ENCODE measurements at regions not wholly inside any gene's neighbourhood (a gene's known extent, or its start where the extent isn't known, plus 50 kb on each side); places are given as distances from the start of the nearest gene placed in this dataset.

DNA sequence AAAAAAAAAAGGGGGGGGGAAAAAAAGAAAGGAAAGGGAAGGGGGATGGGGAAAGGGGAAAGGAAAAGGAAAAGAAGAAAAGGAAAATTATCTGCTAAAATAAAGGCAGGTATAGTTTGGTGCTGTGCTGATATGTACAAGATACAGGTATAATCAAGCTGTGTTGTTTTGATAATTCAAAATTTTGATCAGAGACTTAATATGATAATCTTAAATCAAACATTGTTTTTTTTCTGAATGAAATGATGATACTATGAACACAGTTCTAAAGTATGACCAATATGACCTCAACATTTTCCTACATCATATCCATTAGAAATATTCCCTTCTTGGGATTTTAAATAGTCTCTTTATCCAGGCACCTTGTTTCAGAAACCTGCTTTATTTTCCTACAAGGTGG lies 115.6 kb upstream of the TRPM3 start:
- no peak for TF ChIP-seq POLR2A (IDR thresholded peaks at IDR 0.05)
- TF ChIP-seq, protein P1, sequence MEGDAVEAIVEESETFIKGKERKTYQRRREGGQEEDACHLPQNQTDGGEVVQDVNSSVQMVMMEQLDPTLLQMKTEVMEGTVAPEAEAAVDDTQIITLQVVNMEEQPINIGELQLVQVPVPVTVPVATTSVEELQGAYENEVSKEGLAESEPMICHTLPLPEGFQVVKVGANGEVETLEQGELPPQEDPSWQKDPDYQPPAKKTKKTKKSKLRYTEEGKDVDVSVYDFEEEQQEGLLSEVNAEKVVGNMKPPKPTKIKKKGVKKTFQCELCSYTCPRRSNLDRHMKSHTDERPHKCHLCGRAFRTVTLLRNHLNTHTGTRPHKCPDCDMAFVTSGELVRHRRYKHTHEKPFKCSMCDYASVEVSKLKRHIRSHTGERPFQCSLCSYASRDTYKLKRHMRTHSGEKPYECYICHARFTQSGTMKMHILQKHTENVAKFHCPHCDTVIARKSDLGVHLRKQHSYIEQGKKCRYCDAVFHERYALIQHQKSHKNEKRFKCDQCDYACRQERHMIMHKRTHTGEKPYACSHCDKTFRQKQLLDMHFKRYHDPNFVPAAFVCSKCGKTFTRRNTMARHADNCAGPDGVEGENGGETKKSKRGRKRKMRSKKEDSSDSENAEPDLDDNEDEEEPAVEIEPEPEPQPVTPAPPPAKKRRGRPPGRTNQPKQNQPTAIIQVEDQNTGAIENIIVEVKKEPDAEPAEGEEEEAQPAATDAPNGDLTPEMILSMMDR (IDR thresholded peaks at IDR 0.05) = no peak
